Esophagus squamous epithelium (tissue), 5 donors: ENCODE measurements at regions not wholly inside any gene's neighbourhood (a gene's known extent, or its start where the extent isn't known, plus 50 kb on each side); places are given as distances from the start of the nearest gene placed in this dataset.

Experiments
- DNase-seq: peaks from one replicate; lab custom pipeline; 2025; lab: John Stamatoyannopoulos, UW
- H3K27ac ChIP-seq, 4 donors: fragments of 200-600 bp; sonication (generic); one replicate each; pipeline ENCODE4 v1.5.1; 2016 to 2019; ENCODE audit warnings: mild to moderate bottlenecking in 1 of 4
- H3K27me3 ChIP-seq, 4 donors: fragments of 200-600 bp; sonication (generic); 1 replicate in 3 of 4; 2 replicates in 1 of 4; pipeline versions ENCODE4 v1.5.1 to v1.6.0; 2017 to 2021; ENCODE audit warnings: antibody characterized with exemption in 1 of 4
- H3K36me3 ChIP-seq, 3 donors: fragments of 200-600 bp; sonication (generic); one replicate each; pipeline ENCODE4 v1.5.1; 2016 to 2019
- H3K4me1 ChIP-seq, 3 donors: fragments of 200-600 bp; sonication (generic); one replicate each; pipeline ENCODE4 v1.5.1; 2017 to 2019
- H3K4me3 ChIP-seq, 4 donors: fragments of 200-600 bp; sonication (generic); 1 replicate in 3 of 4; 2 replicates in 1 of 4; pipeline ENCODE4 v1.5.1; 2016 to 2019; ENCODE audit warnings: mild to moderate bottlenecking in 2 of 4, moderate library complexity in 1 of 4
- H3K9me3 ChIP-seq, 3 donors: fragments of 200-600 bp; sonication (generic); one replicate each; pipeline ENCODE4 v1.5.1; 2016 to 2019
- CTCF ChIP-seq, 6 experiments: fragments of 450-650 bp in 4 of 6; fragments of 200-600 bp in 2 of 6; sonication (generic) in 2 of 6; IDR thresholded peaks; one replicate each; pipeline ENCODE4 v1.5.1; 2016 to 2019; ENCODE audit warnings: antibody characterized with exemption in 6 of 6, mild to moderate bottlenecking in 4 of 6, moderate library complexity in 4 of 6
- POLR2A ChIP-seq, 4 donors: fragments of 450-650 bp; IDR thresholded peaks; one replicate each; pipeline ENCODE4 v1.6.1; 2017; ENCODE audit warnings: antibody characterized with exemption in 4 of 4, mild to moderate bottlenecking in 4 of 4, moderate library complexity in 3 of 4
- WGBS, 2 donors: methylation state at CpG; one replicate each; pipeline ENCODE4 v1.1.5; 2018; 5-methylcytosine and 5-hydroxymethylcytosine counted together
- intact Hi-C: fragments of 100-400 bp; cut with DNase I; formaldehyde crosslinking; loops from one replicate; pipeline ENCODE4 v1.15.0; 2022
- donor health status: DM: yes; HTN: yes; CAD: no.

GRCh38 chrX:69028006-69028760, 137.1 kb downstream of the PJA1 start:
- Histone ChIP-seq H3K36me3 (no peaks in the 10 kb centered on the region), H3K4me1 (peaks cover 0 to 62% (median 8%) of the 10 kb centered on the region in 3 donors), H3K27me3 (no peaks in the 10 kb centered on the region), H3K9me3 (no peaks in the 10 kb centered on the region), H3K27ac (peak overlapping the region; percentile 62 to 73 (median 72)), H3K4me3 (no peak overlapping the region)
- 54% methylated on average over 7 of the region's 8 CpGs; no CpG with 5 or more reads in 1 of the 2 donors for WGBS, 2 donors
- no peak for DNase-seq
- TF ChIP-seq POLR2A (IDR thresholded peaks at IDR 0.05) (no peak), CTCF (IDR thresholded peaks at IDR 0.05) (no peak)
- intact Hi-C loops = no loop called here

- TF ChIP-seq CTCF (IDR thresholded peaks at IDR 0.05) = no peak
- TF ChIP-seq POLR2A (IDR thresholded peaks at IDR 0.05) = no peak
Measured at GRCh38 chrX:69027181-69028005, 137.9 kb downstream of the PJA1 start.

GRCh38 chrX:69025802-69026301, 139.4 kb downstream of the PJA1 start:
- DNase-seq = no peak
- Histone ChIP-seq H3K4me3 (no peak overlapping the region), H3K9me3 (no peaks in the 10 kb centered on the region), H3K36me3 (no peaks in the 10 kb centered on the region), H3K27me3 (no peaks in the 10 kb centered on the region), H3K4me1 (peaks cover 0 to 48% (median 8%) of the 10 kb centered on the region in 3 donors), H3K27ac (peak overlapping the region in 3 of 4 donors; percentile 29 to 73 (median 46))
- WGBS, 2 donors = 34 to 64% methylated on average over 3 to 4 of the region's 4 CpGs
- intact Hi-C loops = no loop called here
- TF ChIP-seq CTCF (IDR thresholded peaks at IDR 0.05) (no peak), POLR2A (IDR thresholded peaks at IDR 0.05) (no peak)

More at GRCh38 chrX:69027181-69028005, 137.9 kb downstream of the PJA1 start:
- Histone ChIP-seq H3K36me3 (no peaks in the 10 kb centered on the region), H3K27me3 (no peaks in the 10 kb centered on the region), H3K4me1 (peaks cover 0 to 57% (median 8%) of the 10 kb centered on the region in 3 donors), H3K4me3 (no peak overlapping the region), H3K27ac (peak overlapping the region; percentile 66 to 73 (median 72)), H3K9me3 (no peaks in the 10 kb centered on the region)
- DNase-seq = no peak
- intact Hi-C loops = no loop called here
- 30 to 44% methylated on average over 4 to 8 of the region's 11 CpGs for WGBS, 2 donors

GRCh38 chrX:69024931-69025330, 140.3 kb downstream of the PJA1 start:
- H3K9me3 ChIP-seq = no peaks in the 10 kb centered on the region
- H3K27ac ChIP-seq = peak overlapping the region in 3 of 4 donors; percentile 10 to 65 (median 46)
- no peak overlapping the region for H3K4me3 ChIP-seq
- no peaks in the 10 kb centered on the region for H3K36me3 ChIP-seq
- intact Hi-C loops = no loop called here
- H3K27me3 ChIP-seq = no peaks in the 10 kb centered on the region
- 45% methylated on average over 1 of the region's 4 CpGs; no CpG with 5 or more reads in 1 of the 2 donors for WGBS, 2 donors
- DNase-seq = no peak
- H3K4me1 ChIP-seq = peaks cover 0 to 48% (median 8%) of the 10 kb centered on the region in 3 donors
- no peak for TF ChIP-seq POLR2A (IDR thresholded peaks at IDR 0.05)
- TF ChIP-seq CTCF (IDR thresholded peaks at IDR 0.05) = no peak
